GM12878 (cell line): ENCODE measurements at regions not wholly inside any gene's neighbourhood (a gene's known extent, or its start where the extent isn't known, plus 50 kb on each side); places are given as distances from the start of the nearest gene placed in this dataset.

Source experiments
- ATAC-seq: fragments of 200-7000 bp; cut with Tn5 transposase; 3 replicates; pipeline ENCODE4 v1.9.1; 2020; ENCODE audit warnings: mild to moderate bottlenecking, moderate library complexity
- BruUV-seq: library from RNA; stranded (reverse); fragments of 400-500 nt; replicated peaks from 2 replicates; lab custom pipeline; 2021; lab: Mats Ljungman, UMichigan
- CTCF ChIA-PET: fragments of 300-600 bp; sonication (Branson Sonifier 250); formaldehyde crosslinking; extraction: SDS; loops from one replicate; lab custom pipeline; 2021; ENCODE audit warnings: inconsistent platforms; lab: Yijun Ruan, JAX
- POLR2A ChIA-PET: fragments of 350-600 bp; formaldehyde crosslinking; extraction: SDS; loops from one replicate; lab custom pipeline; 2021; ENCODE audit warnings: inconsistent platforms; lab: Charles Lee
- RAD21 ChIA-PET: fragments of 300-600 bp; sonication (Branson Sonifier 250); formaldehyde crosslinking; loops from one replicate; lab custom pipeline; 2023; ENCODE audit warnings: antibody characterized with exemption; ENCODE audit not compliant: unreplicated experiment; lab: Charles Lee
- SMC1A ChIA-PET: fragments of 300-600 bp; sonication (Branson Sonifier 250); formaldehyde crosslinking; loops from one replicate; lab custom pipeline; 2023; ENCODE audit not compliant: unreplicated experiment, uncharacterized antibody; lab: Charles Lee
- DNase-seq: peaks from one replicate; pipeline ENCODE4 v3.0.0-alpha.2; 2011; ENCODE audit warnings: low read depth, low spot score
- FAIRE-seq: peaks from 3 replicates; lab custom pipeline; 2011; peaks lifted over from hg19 to GRCh38; lab: Jason Lieb, UNC
- H2AFZ ChIP-seq: 2 replicates; pipeline ENCODE4 v1.6.0; 2011; ENCODE audit warnings: low read depth, low read length, control low read depth; ENCODE audit not compliant: control insufficient read depth
- H3K27ac ChIP-seq: 2 replicates; pipeline ENCODE4 v1.5.1; 2011; ENCODE audit warnings: control low read depth; ENCODE audit not compliant: control insufficient read depth, insufficient read depth
- H3K27me3 ChIP-seq, 2 experiments: replicated peaks in 1 of 2; 2 replicates each; pipeline versions ENCODE4 v1.6.0 to v1.6.1; 2011; ENCODE audit warnings: low read length in 1 of 2; ENCODE audit not compliant: control insufficient read depth in 2 of 2, insufficient read depth in 2 of 2
- H3K36me3 ChIP-seq, 2 experiments: 2 replicates each; pipeline ENCODE4 v1.5.1; 2011; ENCODE audit warnings: low read length in 1 of 2; ENCODE audit not compliant: control insufficient read depth in 2 of 2, insufficient read depth in 2 of 2
- H3K4me1 ChIP-seq: 2 replicates; pipeline ENCODE4 v1.6.1; 2011; ENCODE audit warnings: mild to moderate bottlenecking, low read length, moderate library complexity, mixed read lengths; ENCODE audit not compliant: control insufficient read depth, insufficient read depth
- H3K4me2 ChIP-seq: 2 replicates; pipeline ENCODE4 v1.6.0; 2011; ENCODE audit warnings: control low read depth; ENCODE audit not compliant: control insufficient read depth, insufficient read depth
- H3K4me3 ChIP-seq: fragments of 200-600 bp; sonication (generic); 2 replicates; pipeline ENCODE4 v1.5.1; 2016
- H3K79me2 ChIP-seq: 2 replicates; pipeline ENCODE4 v1.6.0; 2011; ENCODE audit warnings: low read length; ENCODE audit not compliant: control insufficient read depth, insufficient read depth
- H3K9ac ChIP-seq: 2 replicates; pipeline ENCODE4 v1.8.0; 2011; ENCODE audit warnings: low read length, control low read depth, mixed read lengths; ENCODE audit not compliant: control insufficient read depth, insufficient read depth
- H3K9me3 ChIP-seq: replicated peaks from 3 replicates; pipeline ENCODE4 v1.5.1; 2011; ENCODE audit warnings: mild to moderate bottlenecking, low read length; ENCODE audit not compliant: control insufficient read depth, insufficient read depth
- H4K20me1 ChIP-seq: 2 replicates; pipeline ENCODE4 v1.6.0; 2011; ENCODE audit not compliant: control insufficient read depth, insufficient read depth
- CEBPB ChIP-seq, 2 experiments: fragments of 150-350 bp in 1 of 2; IDR thresholded peaks; 2 replicates each; pipeline ENCODE4 v1.6.1; 2012 to 2014; ENCODE audit warnings: low read depth in 2 of 2, low read length in 2 of 2, borderline replicate concordance in 1 of 2, inconsistent platforms in 1 of 2
- ESRRA ChIP-seq: IDR thresholded peaks from 2 replicates; pipeline ENCODE4 v1.6.1; 2012; ENCODE audit warnings: mild to moderate bottlenecking, low read length, improper control_type of control experiment
- FOXM1 ChIP-seq: IDR thresholded peaks from 2 replicates; pipeline ENCODE4 v1.6.1; 2012; ENCODE audit warnings: low read depth, mild to moderate bottlenecking, inconsistent platforms, low read length, moderate library complexity
- MEF2B ChIP-seq: fragments of 450-650 bp; IDR thresholded peaks from 2 replicates; pipeline ENCODE4 v1.6.1; 2018; ENCODE audit warnings: mild to moderate bottlenecking, moderate library complexity; ENCODE audit not compliant: partially characterized antibody, poor library complexity, severe bottlenecking
- POU2F2 ChIP-seq: IDR thresholded peaks from 3 replicates; pipeline ENCODE4 v1.6.1; 2011; ENCODE audit warnings: low read depth, mild to moderate bottlenecking, low read length, borderline replicate concordance
- RAD21 ChIP-seq: IDR thresholded peaks from 2 replicates; pipeline ENCODE4 v1.6.1; 2011; ENCODE audit warnings: mild to moderate bottlenecking, low read depth, low read length, moderate library complexity; ENCODE audit not compliant: insufficient read depth
- RCOR1 ChIP-seq: conservative IDR thresholded peaks from 2 replicates; pipeline ENCODE4 v1.6.1; 2012; ENCODE audit warnings: low read depth, low read length, improper control_type of control experiment
- SIN3A ChIP-seq: IDR thresholded peaks from 2 replicates; pipeline ENCODE4 v1.6.1; 2012; ENCODE audit warnings: low read depth, low read length, improper control_type of control experiment
- SIX5 ChIP-seq: IDR thresholded peaks from 2 replicates; pipeline ENCODE4 v1.6.1; 2011; ENCODE audit warnings: mild to moderate bottlenecking, low read depth, low read length, moderate library complexity; ENCODE audit not compliant: severe bottlenecking
- SREBF1 ChIP-seq: IDR thresholded peaks from 2 replicates; pipeline ENCODE4 v1.6.1; 2012; ENCODE audit warnings: mild to moderate bottlenecking, low read length
- ZBED1 ChIP-seq: IDR thresholded peaks from 2 replicates; pipeline ENCODE4 v1.6.1; 2016; ENCODE audit warnings: borderline replicate concordance
- ZNF384 ChIP-seq: IDR thresholded peaks from 2 replicates; pipeline ENCODE4 v1.6.1; 2012; ENCODE audit warnings: low read depth, mild to moderate bottlenecking, low read length, improper control_type of control experiment, borderline replicate concordance
- WGBS: methylation state at CpG from one replicate; pipeline ENCODE4 v1.1.6; 2016; ENCODE audit warnings: low lambda C conversion rate; ENCODE audit not compliant: insufficient replicate concordance, insufficient coverage; ENCODE audit errors: missing lambda C conversion rate; 5-methylcytosine and 5-hydroxymethylcytosine counted together
- in situ Hi-C: fragments of 300-500 bp; cut with MboI; formaldehyde crosslinking; loops from 9 replicates; pipeline ENCODE4 v1.14.3; 2018; ENCODE audit warnings: mixed read lengths
- intact Hi-C: fragments of 100-400 bp; cut with micrococcal nuclease; formaldehyde crosslinking; loops from one replicate; pipeline ENCODE4 v1.14.2; 2022; ENCODE audit not compliant: unreplicated experiment
- TF ChIP-seq, protein P1 (sequence below): IDR thresholded peaks from 2 replicates; pipeline ENCODE4 v1.6.1; 2012; ENCODE audit warnings: improper control_type of control experiment, low read depth, low read length; ENCODE audit not compliant: insufficient replicate concordance

GRCh38 chr9:12494411-12494810 is 198.8 kb upstream of the TYRP1 start:
- no peak overlapping the region for H3K27ac ChIP-seq
- no peaks in the 10 kb centered on the region for H3K4me1 ChIP-seq
- RAD21 ChIA-PET, result no interaction called here
- intact Hi-C loops, result no loop called here
- ATAC-seq, result no peak
- TF ChIP-seq ZBED1 (no peak), SIN3A (no peak), CEBPB (IDR thresholded peaks at IDR 0.05; ENCODE audit: borderline replicate concordance in 1 of 2, low read depth in 2 of 2, low read length in 2 of 2) (no peak), MEF2B (no peak), ZNF384 (no peak), ESRRA (no peak), SIX5 (no peak), RCOR1 (no peak), POU2F2 (no peak), FOXM1 (no peak), SREBF1 (no peak), RAD21 (no peak)
- TF ChIP-seq, protein P1, sequence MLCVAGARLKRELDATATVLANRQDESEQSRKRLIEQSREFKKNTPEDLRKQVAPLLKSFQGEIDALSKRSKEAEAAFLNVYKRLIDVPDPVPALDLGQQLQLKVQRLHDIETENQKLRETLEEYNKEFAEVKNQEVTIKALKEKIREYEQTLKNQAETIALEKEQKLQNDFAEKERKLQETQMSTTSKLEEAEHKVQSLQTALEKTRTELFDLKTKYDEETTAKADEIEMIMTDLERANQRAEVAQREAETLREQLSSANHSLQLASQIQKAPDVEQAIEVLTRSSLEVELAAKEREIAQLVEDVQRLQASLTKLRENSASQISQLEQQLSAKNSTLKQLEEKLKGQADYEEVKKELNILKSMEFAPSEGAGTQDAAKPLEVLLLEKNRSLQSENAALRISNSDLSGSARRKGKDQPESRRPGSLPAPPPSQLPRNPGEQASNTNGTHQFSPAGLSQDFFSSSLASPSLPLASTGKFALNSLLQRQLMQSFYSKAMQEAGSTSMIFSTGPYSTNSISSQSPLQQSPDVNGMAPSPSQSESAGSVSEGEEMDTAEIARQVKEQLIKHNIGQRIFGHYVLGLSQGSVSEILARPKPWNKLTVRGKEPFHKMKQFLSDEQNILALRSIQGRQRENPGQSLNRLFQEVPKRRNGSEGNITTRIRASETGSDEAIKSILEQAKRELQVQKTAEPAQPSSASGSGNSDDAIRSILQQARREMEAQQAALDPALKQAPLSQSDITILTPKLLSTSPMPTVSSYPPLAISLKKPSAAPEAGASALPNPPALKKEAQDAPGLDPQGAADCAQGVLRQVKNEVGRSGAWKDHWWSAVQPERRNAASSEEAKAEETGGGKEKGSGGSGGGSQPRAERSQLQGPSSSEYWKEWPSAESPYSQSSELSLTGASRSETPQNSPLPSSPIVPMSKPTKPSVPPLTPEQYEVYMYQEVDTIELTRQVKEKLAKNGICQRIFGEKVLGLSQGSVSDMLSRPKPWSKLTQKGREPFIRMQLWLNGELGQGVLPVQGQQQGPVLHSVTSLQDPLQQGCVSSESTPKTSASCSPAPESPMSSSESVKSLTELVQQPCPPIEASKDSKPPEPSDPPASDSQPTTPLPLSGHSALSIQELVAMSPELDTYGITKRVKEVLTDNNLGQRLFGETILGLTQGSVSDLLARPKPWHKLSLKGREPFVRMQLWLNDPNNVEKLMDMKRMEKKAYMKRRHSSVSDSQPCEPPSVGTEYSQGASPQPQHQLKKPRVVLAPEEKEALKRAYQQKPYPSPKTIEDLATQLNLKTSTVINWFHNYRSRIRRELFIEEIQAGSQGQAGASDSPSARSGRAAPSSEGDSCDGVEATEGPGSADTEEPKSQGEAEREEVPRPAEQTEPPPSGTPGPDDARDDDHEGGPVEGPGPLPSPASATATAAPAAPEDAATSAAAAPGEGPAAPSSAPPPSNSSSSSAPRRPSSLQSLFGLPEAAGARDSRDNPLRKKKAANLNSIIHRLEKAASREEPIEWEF, result no peak
- no CpG with 5 or more reads among the region's 1 CpG for WGBS
- CTCF ChIA-PET, result interaction anchor here (1.3 kb wide), 1 partner anchor 11 kb away, joined by 3 read pairs; no protein-coding TSS in a partner anchor
- H3K4me3 ChIP-seq, result no peak overlapping the region
- no peak for FAIRE-seq
- SMC1A ChIA-PET, result interaction anchor here (1.6 kb wide), 1 partner anchor 17 kb away, joined by 3 read pairs; no protein-coding TSS in a partner anchor
- no peaks in the 10 kb centered on the region for H3K36me3 ChIP-seq
- H2AFZ ChIP-seq, result no peak overlapping the region
- H3K4me2 ChIP-seq, result no peak overlapping the region
- H3K27me3 ChIP-seq, result no peaks in the 10 kb centered on the region
- DNase-seq, result no peak
- in situ Hi-C loops, result no loop called here
- no peaks in the 10 kb centered on the region for H3K79me2 ChIP-seq
- POLR2A ChIA-PET, result no interaction called here
- H3K9me3 ChIP-seq, result no peaks in the 10 kb centered on the region
- no peak overlapping the region for H3K9ac ChIP-seq
- no peaks in the 10 kb centered on the region for H4K20me1 ChIP-seq
- BruUV-seq, result no TSS peak
